ENCODE measurements at regions not wholly inside any gene's neighbourhood (a gene's known extent, or its start where the extent isn't known, plus 50 kb on each side); places are given as distances from the start of the nearest gene placed in this dataset.
"Not testable (repeated sequence)": the region's sequence is repeated elsewhere in the genome, so short reads cannot be mapped to it uniquely, and the experiment has no call there.

DNA sequence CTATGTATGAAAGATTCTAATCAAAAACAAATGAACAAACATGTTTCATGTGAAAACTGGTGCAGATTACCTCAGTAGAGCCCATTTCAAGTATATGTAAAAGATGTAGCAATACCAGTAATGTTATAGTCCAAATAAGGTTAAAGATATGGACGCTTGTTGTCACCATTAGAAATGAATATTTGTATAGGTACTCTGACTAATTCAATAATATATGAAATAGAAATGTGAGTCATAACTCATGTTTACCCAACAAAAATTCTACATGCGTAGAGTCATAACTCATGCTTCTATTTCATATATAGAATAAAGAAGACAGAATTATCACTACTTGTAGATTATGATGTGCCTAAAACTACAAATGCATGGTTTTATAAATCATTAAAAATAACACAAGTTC is 739.1 kb upstream of the DIAPH2 start:
- intact Hi-C loops (cut with DNase I) = no loop called here
- DNase-seq (ENCODE audit: low spot score) = no peak

DNA sequence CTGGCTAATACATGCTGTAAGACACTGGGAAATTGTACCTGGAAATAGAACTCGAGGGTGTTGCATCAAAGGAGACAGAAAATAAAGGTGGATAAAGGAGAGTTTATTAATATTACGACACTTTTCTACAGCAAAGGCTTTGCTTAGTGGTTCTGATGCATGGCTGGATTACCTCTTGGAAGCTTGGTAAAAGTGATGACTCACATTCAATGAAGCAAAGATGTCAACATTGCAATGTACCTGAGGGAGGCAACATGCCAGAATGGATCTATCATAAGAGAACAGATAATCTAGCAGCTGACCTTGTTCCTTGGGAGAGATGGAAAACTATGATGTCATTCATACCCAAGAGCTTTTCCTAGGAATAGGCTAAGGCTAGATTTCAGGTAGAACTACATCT is 735.1 kb upstream of the DIAPH2 start:
- intact Hi-C loops (cut with DNase I) = no loop called here
- no peak for DNase-seq (ENCODE audit: low spot score)

DNA sequence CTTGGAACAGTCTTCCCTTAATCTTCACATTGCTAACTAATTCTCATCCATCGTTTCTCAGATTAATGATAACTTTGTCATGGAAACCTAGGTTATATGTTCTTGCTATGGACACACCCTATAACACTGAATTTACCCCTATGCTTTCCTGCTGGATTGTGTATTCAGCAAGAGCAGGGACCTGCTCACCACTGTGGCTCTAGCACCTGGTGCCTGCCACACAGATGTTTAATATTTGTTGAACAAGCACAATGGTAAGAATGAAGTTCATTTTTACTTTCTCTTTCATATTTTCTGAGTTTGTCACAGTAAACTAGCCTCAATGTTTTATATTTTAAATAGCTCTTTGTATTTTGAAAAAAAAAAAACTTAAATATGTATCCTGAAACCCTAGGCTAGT is 734.0 kb upstream of the DIAPH2 start:
- intact Hi-C loops (cut with DNase I) = no loop called here
- DNase-seq (ENCODE audit: low spot score) = no peak

DNA sequence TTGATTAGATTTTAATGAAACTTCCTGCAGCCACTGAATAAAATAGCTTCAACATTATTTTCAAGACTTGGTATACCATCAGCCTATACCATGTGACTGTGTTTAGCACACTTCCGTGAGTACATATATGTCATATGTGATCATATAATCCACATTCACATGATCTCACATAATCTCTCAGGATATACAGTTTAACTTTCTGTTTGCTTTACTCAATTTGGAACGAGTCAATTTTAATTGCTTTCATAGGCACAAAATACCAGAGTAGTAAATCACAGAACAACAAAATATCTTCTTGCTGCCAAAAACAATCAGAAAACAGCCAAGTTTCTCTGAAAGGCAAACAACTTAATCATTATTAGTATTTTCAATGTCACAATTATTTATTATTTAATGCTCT is 731.1 kb upstream of the DIAPH2 start:
- intact Hi-C loops (cut with DNase I) = no loop called here
- DNase-seq (ENCODE audit: low spot score) = no peak

DNA sequence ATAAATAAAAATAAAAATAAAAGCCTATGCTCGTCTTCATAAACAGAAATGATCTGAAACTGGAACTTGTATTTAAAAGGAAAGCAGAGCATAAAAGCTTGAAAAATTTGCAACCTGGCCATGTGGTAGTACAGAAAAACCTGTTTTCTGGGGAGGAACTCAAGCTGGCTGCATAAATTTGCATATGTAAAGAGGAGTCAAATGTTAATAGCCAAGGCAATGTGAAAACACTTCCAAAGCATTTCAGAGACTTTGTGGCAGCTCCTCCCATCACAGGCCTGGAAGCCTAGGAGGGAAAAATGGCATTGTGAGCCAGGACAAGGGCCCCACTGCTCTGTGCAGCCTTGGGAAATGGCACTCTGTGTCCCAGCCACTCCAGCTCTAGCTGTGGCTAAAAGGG is 727.9 kb upstream of the DIAPH2 start:
- intact Hi-C loops (cut with DNase I) = no loop called here
- no peak for DNase-seq (ENCODE audit: low spot score)

DNA sequence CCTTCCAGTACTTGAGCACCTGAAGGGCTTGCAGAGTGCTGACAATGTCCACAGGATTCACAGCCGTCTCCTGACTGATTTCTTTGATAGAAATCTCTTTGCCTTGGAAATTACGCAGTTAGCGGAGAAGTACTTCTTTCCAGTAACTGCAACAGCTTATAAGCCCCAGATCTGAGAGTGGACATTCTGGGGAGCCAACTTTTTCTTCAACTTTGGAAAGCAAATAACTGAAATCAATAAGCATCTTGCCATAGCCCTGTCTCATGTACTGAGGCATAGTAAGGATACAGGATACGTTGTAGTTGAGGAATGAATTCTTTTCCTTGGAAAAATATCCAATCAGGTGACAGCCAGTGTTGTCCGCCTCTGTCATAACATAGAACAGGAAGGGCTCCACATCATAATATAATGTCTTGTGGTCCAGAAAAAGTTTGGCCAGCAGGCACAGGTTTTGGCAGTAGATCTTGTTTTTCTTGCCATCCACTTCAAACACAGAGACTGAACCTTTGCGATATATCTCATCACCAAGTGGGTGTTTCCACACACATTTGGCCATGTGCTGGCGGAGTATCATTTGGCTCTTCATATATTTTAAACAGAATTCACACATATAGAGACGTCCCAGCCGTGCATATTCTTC is 711.1 kb upstream of the DIAPH2 start:
- intact Hi-C loops (cut with DNase I); DNase-seq (ENCODE audit: low spot score): not testable (repeated sequence)

DNA sequence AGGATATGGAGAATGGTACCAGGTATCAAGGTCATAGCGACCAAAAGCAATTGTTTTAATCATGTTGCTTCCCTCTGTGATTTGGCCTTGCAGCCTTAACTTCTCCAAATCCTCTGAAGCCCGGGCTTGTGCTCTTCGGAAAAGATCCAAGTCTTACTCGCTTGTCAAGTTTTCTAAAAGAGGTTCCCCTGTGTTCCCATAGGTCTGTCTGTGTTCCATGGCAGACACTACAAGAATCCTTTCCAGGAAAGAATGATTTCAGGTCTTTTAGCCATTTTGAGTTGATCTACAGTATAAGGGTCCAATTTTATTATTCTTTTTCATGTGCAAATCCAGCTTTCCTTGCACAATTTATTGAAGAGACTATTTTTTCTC is 710.6 kb upstream of the DIAPH2 start:
- intact Hi-C loops (cut with DNase I) = no loop called here
- no peak for DNase-seq (ENCODE audit: low spot score)

DNA sequence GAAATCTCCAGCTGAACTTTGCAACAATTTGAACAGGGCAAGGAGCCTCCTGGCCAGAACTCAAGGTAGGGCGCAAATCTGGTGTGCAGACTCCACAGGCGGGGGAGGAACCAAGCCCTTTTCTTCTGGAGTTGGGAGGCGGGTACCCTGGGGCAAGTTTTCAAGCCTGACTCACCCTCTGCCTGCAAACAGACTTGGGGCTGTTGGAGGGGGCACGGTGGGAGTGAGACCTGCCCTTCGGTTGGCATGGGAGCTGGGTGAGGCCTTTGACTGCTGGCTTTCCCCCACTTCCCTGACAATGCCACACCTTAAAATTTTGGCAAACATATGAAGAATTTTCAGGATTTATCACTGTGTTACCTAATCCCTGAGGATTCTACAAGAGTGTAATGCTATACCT is 709.8 kb upstream of the DIAPH2 start:
- no peak for DNase-seq (ENCODE audit: low spot score)
- intact Hi-C loops (cut with DNase I) = no loop called here

DNA sequence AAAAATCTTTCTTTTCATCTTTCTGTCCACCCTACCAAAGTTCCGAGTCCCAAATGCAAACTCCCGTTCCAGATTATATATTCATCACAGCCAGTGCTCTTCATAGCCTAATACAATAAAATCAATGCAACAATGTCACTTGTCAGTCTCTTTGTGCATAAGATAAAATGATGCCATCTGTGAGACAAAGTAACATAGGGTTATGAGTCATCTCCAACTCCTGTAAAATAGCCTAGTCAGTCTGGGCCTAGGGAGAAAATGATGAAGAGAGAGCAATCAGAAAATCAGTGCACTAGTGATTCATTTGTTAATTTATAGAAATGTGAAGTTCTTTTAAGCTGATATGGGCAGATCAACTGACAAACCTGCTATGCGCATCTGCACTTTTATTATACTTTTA is 689.1 kb upstream of the DIAPH2 start:
- no peak for DNase-seq (ENCODE audit: low spot score)
- intact Hi-C loops (cut with DNase I) = no loop called here

DNA sequence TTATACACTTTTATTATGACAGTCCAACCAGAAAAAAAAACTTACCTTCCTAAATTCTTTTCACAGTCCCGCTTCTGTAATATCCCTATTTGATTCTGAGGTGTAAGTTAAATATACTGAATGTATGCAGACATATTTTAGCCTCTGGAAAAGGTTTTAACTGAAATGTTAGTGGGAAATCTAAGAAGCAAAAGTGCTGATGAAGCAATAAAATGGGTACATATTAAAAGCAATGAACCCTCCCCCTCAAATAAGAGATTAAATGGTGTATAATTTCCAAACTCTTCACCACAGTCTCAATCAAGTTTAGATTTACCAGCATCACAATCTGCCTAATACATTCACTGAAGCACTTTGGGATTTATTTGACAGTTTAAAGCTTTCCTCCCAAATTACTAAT is 688.3 kb upstream of the DIAPH2 start:
- intact Hi-C loops (cut with DNase I) = no loop called here

DNA sequence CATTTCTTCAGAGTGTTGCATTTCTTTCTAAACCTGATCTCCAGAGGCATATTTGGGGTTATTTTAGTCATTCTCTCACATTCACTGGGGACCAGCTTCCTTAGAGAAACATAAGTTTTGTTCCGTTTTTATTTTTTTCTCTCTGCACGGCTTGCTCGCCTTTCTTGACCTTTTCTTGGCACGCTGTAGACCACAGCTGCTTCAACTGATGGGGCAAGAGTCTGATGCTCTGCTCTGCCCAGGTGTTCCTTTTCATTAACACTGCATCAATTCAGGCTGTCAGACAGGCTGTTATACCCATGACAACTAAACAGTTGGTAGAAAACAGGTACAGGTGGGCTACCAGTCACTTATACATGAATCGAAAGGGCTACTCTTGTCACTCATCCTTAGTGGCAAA is 682.2 kb upstream of the DIAPH2 start:
- no peak for DNase-seq (ENCODE audit: low spot score)
- intact Hi-C loops (cut with DNase I) = no loop called here

More for the DNA sequence above, 688.3 kb upstream of the DIAPH2 start:
- no peak for DNase-seq (ENCODE audit: low spot score)

DNA sequence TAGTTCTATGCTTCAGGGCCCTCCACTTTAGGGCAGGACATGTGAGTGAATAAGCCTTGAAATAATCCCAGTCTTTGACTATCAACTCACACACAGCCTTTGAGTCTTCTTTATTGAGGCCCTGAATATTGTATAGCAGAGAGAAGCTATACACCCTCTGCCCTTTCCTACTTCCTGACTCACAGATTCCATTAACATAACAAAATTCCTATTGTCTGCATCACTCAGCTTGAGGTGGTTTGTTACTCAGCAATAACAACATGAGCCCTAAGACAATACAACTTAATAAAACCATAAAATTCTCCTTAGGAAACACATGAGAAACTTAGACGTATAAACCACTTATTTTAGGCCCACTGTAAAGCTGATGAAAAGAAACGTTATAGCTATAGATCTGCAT is 680.3 kb upstream of the DIAPH2 start:
- DNase-seq (ENCODE audit: low spot score) = no peak
- intact Hi-C loops (cut with DNase I) = no loop called here

DNA sequence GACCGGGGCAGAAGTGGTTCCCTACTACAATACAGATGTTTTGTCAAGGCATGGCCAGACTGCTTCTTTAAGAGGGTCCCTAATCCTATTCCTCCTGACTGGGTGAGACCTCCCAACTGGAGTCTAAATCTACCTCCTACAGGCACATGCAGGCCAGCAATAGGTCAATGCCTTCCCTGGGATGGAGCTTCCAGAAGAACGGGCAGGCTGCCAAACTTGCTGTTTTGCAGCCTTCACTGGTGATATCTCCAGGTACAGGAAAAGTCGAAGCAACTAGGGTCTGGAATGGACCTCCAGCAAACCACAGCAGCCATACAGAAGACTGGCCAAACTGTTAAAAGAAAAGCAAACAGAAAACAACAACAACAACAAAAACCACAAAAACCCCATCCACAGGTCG is 678.4 kb upstream of the DIAPH2 start:
- DNase-seq (ENCODE audit: low spot score) = no peak
- intact Hi-C loops (cut with DNase I) = no loop called here

DNA sequence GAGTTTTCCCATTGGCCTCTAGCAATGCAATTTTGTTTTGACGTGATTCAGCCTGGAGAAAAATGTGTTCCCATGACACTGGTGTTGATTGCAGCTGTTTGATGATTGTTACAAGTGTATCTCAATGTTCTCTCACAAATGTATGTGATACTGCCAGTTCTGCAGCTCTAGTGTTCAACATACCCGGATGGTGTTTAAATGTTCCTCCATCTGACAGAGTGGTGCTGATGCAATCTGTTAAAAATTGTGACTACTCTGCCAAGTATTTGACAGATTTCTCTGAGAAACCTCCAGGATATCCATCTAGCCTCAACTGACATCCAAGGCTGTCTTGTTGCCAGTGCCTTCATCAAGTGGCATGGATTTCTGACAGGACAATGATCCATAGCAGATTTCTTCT is 657.2 kb upstream of the DIAPH2 start:
- intact Hi-C loops (cut with DNase I) = no loop called here
- DNase-seq (ENCODE audit: low spot score) = no peak

DNA sequence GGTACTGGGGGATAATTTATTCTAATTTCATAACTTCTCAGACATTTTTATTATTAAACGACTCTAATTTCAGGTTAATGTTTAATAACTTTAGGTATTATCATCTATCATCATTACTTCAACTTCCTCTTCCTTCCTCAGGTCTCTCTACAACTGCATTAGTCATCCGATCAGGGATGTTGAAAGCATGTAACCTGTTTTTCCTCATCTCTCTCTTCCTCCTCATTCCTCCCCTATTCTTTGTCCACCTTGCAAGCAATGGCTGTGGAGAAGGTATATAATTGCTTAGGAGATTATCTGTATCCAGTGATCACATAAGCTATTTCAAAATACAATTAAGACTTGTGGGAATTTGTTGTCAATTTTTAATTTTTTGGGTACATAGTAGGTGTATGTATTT is 632.6 kb upstream of the DIAPH2 start:
- intact Hi-C loops (cut with DNase I) = no loop called here
- no peak for DNase-seq (ENCODE audit: low spot score)

DNA sequence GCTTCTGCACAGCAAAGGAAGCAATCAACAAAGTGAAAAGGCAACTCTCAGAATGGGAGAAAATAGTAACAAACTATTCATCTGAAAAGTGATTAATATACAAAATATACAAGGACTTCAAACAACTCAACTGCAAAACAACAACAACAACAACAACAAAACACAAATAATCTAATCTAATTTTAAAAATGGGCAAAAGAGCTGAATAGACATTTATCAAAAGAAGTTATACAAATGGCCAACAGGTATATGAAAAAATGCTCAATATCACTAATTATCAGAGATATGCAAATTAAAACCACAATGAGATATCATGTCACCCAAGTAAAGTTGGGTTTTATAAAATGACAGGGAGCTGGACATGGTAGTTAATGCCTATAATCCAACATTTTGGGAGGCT is 602.8 kb upstream of the DIAPH2 start:
- DNase-seq (ENCODE audit: low spot score) = no peak
- intact Hi-C loops (cut with DNase I) = no loop called here

DNA sequence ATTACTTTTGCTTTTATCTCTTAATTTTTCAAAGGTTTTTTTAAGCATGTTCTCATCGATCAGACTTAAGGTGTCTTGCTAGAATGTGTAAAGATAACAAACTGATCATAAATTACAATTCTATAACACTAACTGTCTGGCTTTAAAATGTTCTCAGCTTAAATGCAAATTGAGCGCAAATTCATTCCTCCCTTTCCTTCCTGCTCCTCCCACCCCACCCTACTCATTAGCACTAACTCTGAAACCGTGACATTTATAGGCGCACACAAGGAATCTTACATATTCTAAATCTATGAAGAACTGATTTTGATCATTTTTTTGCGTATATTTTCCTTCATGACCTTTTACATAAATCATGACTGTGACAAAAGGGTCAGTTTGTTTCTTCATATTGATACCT is 590.0 kb upstream of the DIAPH2 start:
- no peak for DNase-seq (ENCODE audit: low spot score)
- intact Hi-C loops (cut with DNase I) = no loop called here

DNA sequence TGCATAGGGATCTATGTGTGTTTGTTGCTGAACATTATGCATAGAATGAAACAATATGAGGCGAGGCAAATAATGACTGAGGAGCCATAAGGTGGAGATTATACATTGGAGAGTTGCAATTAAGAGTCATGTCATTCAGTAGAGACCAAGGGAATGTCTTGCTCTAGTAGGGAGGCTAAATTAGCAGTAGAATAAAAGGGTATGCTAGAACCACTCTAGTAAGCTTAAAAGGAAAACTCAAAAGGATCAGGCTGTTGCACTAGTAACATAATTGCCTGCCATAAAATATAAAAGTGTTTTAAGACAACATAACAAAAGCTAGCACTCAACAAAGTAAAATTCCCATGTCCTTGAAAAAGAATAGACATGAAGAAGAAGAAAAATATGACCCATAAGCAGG is 586.2 kb upstream of the DIAPH2 start:
- intact Hi-C loops (cut with DNase I) = no loop called here
- DNase-seq (ENCODE audit: low spot score) = no peak

DNA sequence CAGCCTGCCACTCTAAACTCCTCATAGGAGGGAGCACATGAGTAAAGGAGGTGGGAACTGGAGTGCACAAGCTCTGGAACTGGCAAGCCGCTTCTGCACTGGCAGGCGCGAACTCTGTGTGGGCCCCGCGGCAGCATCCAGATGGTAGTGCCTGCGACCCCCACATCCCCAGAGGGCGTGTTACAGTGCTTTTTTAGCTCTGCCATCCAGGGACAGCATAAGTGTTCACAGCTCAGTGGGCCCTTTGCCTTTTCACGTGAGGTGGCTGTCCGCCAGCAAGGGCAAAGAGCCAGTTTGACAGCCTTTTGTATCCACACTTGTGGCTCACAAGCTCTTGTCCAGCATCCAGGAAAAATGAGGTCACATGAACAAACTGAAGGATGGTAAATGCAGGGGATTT is 581.6 kb upstream of the DIAPH2 start:
- intact Hi-C loops (cut with DNase I) = no loop called here
- DNase-seq (ENCODE audit: low spot score) = peak; percentile 56

DNA sequence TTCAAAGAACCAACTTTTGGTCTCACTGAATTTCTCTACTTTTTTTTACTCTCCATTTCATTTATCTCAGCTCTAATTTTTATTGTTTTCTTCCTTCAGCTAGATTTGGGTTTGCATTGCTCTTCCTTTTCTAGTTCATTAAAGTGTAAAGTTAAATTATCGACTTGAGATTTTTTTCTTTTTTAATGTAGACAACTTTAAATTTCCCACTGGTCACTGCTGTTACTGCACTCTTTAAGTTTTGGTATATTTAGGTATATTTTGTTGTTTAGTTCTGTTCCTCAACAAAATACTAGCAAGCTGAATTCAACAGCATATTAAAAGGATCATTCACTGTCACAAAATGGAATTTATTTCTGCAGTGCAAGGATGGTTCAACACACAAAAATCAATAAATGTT is 572.0 kb upstream of the DIAPH2 start:
- no peak for DNase-seq (ENCODE audit: low spot score)
- intact Hi-C loops (cut with DNase I) = no loop called here

DNA sequence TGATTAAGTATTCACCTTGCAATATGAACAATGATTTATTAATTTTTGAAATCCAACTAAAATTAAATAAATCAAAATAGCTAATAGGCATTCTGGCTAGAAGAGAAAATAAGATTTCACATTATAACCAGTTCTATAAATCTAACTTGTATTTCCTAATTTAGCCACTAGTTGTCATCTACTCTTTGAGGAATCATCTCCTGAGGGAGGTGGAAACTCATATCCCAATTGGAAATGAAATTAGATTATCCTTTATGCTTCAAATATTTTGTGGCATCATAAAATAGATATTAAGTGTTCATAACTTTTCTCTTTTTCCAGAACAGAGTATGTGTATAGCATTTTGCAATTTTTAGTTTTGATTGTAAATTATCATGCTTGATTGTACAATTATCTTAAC is 558.5 kb upstream of the DIAPH2 start:
- no peak for DNase-seq (ENCODE audit: low spot score)
- intact Hi-C loops (cut with DNase I) = no loop called here

DNA sequence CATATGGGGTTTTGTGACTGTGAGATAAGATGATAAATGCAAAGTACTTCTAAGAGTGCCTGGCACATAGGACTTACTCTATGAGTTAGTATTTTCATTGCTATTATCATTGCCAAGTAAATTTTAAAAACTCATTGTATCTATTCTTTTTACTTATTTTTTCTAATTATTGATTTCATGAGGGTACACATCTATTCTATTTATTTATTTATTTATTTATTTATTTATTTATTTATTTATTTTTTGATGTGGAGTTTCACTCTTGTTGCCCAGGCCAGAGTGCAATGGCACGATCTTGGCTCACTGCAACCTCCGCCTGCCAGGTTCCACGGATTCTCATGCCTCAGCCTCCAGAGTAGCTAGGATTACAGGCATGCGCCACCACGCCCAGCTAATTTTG is 556.6 kb upstream of the DIAPH2 start:
- intact Hi-C loops (cut with DNase I) = not testable (repeated sequence)
- DNase-seq (ENCODE audit: low spot score) = peak; percentile 49

DNA sequence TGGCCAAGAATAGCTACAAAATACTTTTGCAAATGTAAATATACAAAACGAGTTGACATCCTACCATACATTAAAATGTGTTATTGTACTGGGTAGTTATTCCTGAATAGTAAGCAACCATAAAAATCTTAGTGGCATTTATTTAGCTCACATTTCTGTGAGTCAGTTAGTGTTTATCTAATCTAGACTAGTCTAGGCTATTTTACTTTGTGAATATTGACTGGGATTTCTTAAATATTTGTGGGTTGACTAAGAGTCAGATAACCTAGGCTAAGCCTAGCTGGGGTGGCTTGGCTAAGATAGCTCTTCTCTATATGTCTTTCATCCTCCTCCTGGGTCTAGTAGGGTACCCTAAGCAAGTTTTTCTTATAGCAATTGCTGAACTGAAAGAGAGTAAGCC is 543.8 kb upstream of the DIAPH2 start:
- intact Hi-C loops (cut with DNase I) = no loop called here
- no peak for DNase-seq (ENCODE audit: low spot score)

Measured in cardiac septum (tissue), 1 donor.